ENCODE measurements at regions not wholly inside any gene's neighbourhood (a gene's known extent, or its start where the extent isn't known, plus 50 kb on each side); places are given as distances from the start of the nearest gene placed in this dataset.

- no peaks in the 10 kb centered on the region for H3K4me1 ChIP-seq (ENCODE audit: insufficient read depth, insufficient read length)
- H3K9ac ChIP-seq (ENCODE audit: insufficient read length, low read depth), result no peak overlapping the region
- no peak overlapping the region for H3K4me3 ChIP-seq (ENCODE audit: insufficient read length, low read depth)
- TF ChIP-seq ZNF274 (IDR thresholded peaks at IDR 0.05; ENCODE audit: low read depth, low read length) (no peak), YY1 (IDR thresholded peaks at IDR 0.05; ENCODE audit: insufficient read depth, insufficient read length) (no peak), SUZ12 (IDR thresholded peaks at IDR 0.05; ENCODE audit: extremely low read depth, insufficient read depth, insufficient read length) (no peak)
- DNase-seq (ENCODE audit: low read depth, low spot score), result no peak
- no peaks in the 10 kb centered on the region for H3K9me3 ChIP-seq (ENCODE audit: insufficient read depth, low read length)
- no peaks in the 10 kb centered on the region for H3K36me3 ChIP-seq (ENCODE audit: insufficient read depth, insufficient read length, low read length)
- H3K27me3 ChIP-seq (ENCODE audit: insufficient read depth, insufficient read length), result no peaks in the 10 kb centered on the region
Observed at GRCh38 chr3:132904-133303, 63.7 kb upstream of the CHL1 start.

DNA sequence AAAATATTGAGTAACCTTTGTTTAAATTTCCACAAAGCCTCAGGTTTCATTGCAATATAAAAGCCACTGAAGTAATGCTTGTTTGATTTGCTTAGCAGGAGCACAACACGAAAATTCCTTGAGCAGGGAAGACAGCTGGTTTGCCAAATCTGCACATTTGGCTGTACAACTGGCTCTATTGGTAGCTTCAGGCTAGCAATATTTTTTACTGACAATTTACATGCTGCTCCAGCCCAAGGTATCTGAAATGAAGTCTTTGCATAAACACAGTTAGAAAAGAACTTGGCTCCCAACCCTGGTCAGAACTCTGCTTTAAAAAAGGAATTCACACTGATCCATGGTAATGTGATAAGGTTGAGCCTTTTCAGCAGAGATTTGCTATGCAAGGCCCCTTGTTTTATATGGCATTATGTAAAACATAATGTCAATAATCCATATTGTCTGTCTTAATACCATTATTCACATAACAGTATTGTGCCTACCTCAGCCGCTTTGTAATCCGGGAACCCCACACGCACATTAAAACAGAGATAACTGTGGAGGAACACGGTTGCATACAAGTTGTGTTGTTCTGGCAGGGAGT is 55.7 kb upstream of the CHL1 start:
- TF ChIP-seq SUZ12 (IDR thresholded peaks at IDR 0.05; ENCODE audit: extremely low read depth, insufficient read depth, insufficient read length) (no peak), YY1 (IDR thresholded peaks at IDR 0.05; ENCODE audit: insufficient read depth, insufficient read length) (no peak), ZNF274 (IDR thresholded peaks at IDR 0.05; ENCODE audit: low read depth, low read length) (no peak)
- no peak for DNase-seq (ENCODE audit: low read depth, low spot score)

More for the DNA sequence above, 55.7 kb upstream of the CHL1 start:
- Histone ChIP-seq H3K27me3 (ENCODE audit: insufficient read depth, insufficient read length) (no peaks in the 10 kb centered on the region), H3K9me3 (ENCODE audit: insufficient read depth, low read length) (no peaks in the 10 kb centered on the region), H3K36me3 (ENCODE audit: insufficient read depth, insufficient read length, low read length) (no peaks in the 10 kb centered on the region), H3K4me1 (ENCODE audit: insufficient read depth, insufficient read length) (no peaks in the 10 kb centered on the region), H3K4me3 (ENCODE audit: insufficient read length, low read depth) (no peak overlapping the region), H3K9ac (ENCODE audit: insufficient read length, low read depth) (no peak overlapping the region)

Measured in NT2/D1 (cell line).